Muscle layer of colon (tissue), 2 donors: ENCODE measurements at regions not wholly inside any gene's neighbourhood (a gene's known extent, or its start where the extent isn't known, plus 50 kb on each side); places are given as distances from the start of the nearest gene placed in this dataset.

ENCODE experiments used
- H3K27ac ChIP-seq: one replicate; pipeline ENCODE4 v1.7.0; 2013; ENCODE audit warnings: low read depth, mild to moderate bottlenecking, low read length, moderate library complexity
- H3K27me3 ChIP-seq, 2 donors: one replicate each; pipeline ENCODE4 v1.7.0; 2013; ENCODE audit warnings: low read length in 2 of 2, mild to moderate bottlenecking in 2 of 2; ENCODE audit not compliant: insufficient read depth in 2 of 2, control insufficient read depth in 1 of 2
- H3K36me3 ChIP-seq: one replicate; pipeline ENCODE4 v1.7.0; 2013; ENCODE audit warnings: mild to moderate bottlenecking, low read length; ENCODE audit not compliant: insufficient read depth
- H3K4me1 ChIP-seq: one replicate; pipeline ENCODE4 v1.7.0; 2013; ENCODE audit warnings: mild to moderate bottlenecking, low read length; ENCODE audit not compliant: insufficient read depth
- H3K4me3 ChIP-seq, 2 donors: one replicate each; pipeline ENCODE4 v1.7.0; 2013; ENCODE audit warnings: low read length in 2 of 2, low read depth in 1 of 2, mild to moderate bottlenecking in 1 of 2, moderate library complexity in 1 of 2
- H3K9ac ChIP-seq: one replicate; pipeline ENCODE4 v1.7.0; 2013; ENCODE audit warnings: low read length
- H3K9me3 ChIP-seq: one replicate; pipeline ENCODE4 v1.7.0; 2013; ENCODE audit warnings: mild to moderate bottlenecking, low read length
- donor health status: abdominal sarcoma.
- donor health status: Adenocarcinoma of cecum.

GRCh38 chr6:140579918-140580317 is 1205.5 kb upstream of the CITED2 start:
- no peaks in the 10 kb centered on the region for H3K9me3 ChIP-seq
- H3K27ac ChIP-seq, result no peak overlapping the region
- H3K4me3 ChIP-seq, result no peak overlapping the region
- no peaks in the 10 kb centered on the region for H3K27me3 ChIP-seq
- H3K4me1 ChIP-seq, result no peaks in the 10 kb centered on the region
- no peak overlapping the region for H3K9ac ChIP-seq
- no peaks in the 10 kb centered on the region for H3K36me3 ChIP-seq

- H3K4me3 ChIP-seq, result no peak overlapping the region
- no peak overlapping the region for H3K27ac ChIP-seq
- H3K9ac ChIP-seq, result no peak overlapping the region
- no peaks in the 10 kb centered on the region for H3K36me3 ChIP-seq
- H3K4me1 ChIP-seq, result peaks cover 5% of the 10 kb centered on the region
- H3K27me3 ChIP-seq, result no peaks in the 10 kb centered on the region
- no peaks in the 10 kb centered on the region for H3K9me3 ChIP-seq
These were observed 1201.6 kb upstream of the CITED2 start for GRCh38 chr6:140576004-140576555.

- H3K9ac ChIP-seq, result no peak overlapping the region
- no peaks in the 10 kb centered on the region for H3K9me3 ChIP-seq
- H3K27me3 ChIP-seq, result no peaks in the 10 kb centered on the region
- peaks cover 5% of the 10 kb centered on the region for H3K4me1 ChIP-seq
- no peak overlapping the region for H3K27ac ChIP-seq
- H3K4me3 ChIP-seq, result no peak overlapping the region
- no peaks in the 10 kb centered on the region for H3K36me3 ChIP-seq
These were observed 1198.4 kb upstream of the CITED2 start for GRCh38 chr6:140572867-140573266.

GRCh38 chr6:140572129-140572528 is 1197.7 kb upstream of the CITED2 start:
- Histone ChIP-seq H3K36me3 (no peaks in the 10 kb centered on the region), H3K4me1 (peaks cover 12% of the 10 kb centered on the region), H3K9ac (no peak overlapping the region), H3K4me3 (no peak overlapping the region), H3K27me3 (no peaks in the 10 kb centered on the region), H3K9me3 (no peaks in the 10 kb centered on the region), H3K27ac (no peak overlapping the region)

GRCh38 chr6:140571145-140571544 is 1196.7 kb upstream of the CITED2 start:
- no peak overlapping the region for H3K4me3 ChIP-seq
- H3K9me3 ChIP-seq, result no peaks in the 10 kb centered on the region

GRCh38 chr6:140567466-140567865 is 1193.0 kb upstream of the CITED2 start:
- H3K36me3 ChIP-seq, result no peaks in the 10 kb centered on the region
- no peaks in the 10 kb centered on the region for H3K9me3 ChIP-seq
- H3K4me3 ChIP-seq, result no peak overlapping the region
- H3K27me3 ChIP-seq, result no peaks in the 10 kb centered on the region
- H3K27ac ChIP-seq, result no peak overlapping the region
- peaks cover 20% of the 10 kb centered on the region for H3K4me1 ChIP-seq
- H3K9ac ChIP-seq, result no peak overlapping the region

More at GRCh38 chr6:140571145-140571544, 1196.7 kb upstream of the CITED2 start:
- no peak overlapping the region for H3K27ac ChIP-seq
- peaks cover 20% of the 10 kb centered on the region for H3K4me1 ChIP-seq
- no peaks in the 10 kb centered on the region for H3K27me3 ChIP-seq
- no peaks in the 10 kb centered on the region for H3K36me3 ChIP-seq
- H3K9ac ChIP-seq, result no peak overlapping the region

GRCh38 chr6:140566781-140567277 is 1192.4 kb upstream of the CITED2 start:
- no peak overlapping the region for H3K9ac ChIP-seq
- no peaks in the 10 kb centered on the region for H3K27me3 ChIP-seq
- H3K9me3 ChIP-seq, result no peaks in the 10 kb centered on the region
- no peaks in the 10 kb centered on the region for H3K36me3 ChIP-seq
- H3K4me3 ChIP-seq, result no peak overlapping the region
- H3K4me1 ChIP-seq, result peaks cover 14% of the 10 kb centered on the region
- H3K27ac ChIP-seq, result peak overlapping the region; percentile 30

GRCh38 chr6:140563728-140564127 is 1189.3 kb upstream of the CITED2 start:
- Histone ChIP-seq H3K4me3 (no peak overlapping the region), H3K4me1 (peaks cover 14% of the 10 kb centered on the region), H3K27me3 (no peaks in the 10 kb centered on the region), H3K36me3 (no peaks in the 10 kb centered on the region), H3K27ac (no peak overlapping the region), H3K9ac (no peak overlapping the region), H3K9me3 (no peaks in the 10 kb centered on the region)

- H3K4me3 ChIP-seq, result no peak overlapping the region
- H3K9ac ChIP-seq, result no peak overlapping the region
- H3K4me1 ChIP-seq, result peaks cover 4% of the 10 kb centered on the region
- no peaks in the 10 kb centered on the region for H3K27me3 ChIP-seq
- H3K36me3 ChIP-seq, result no peaks in the 10 kb centered on the region
- no peaks in the 10 kb centered on the region for H3K9me3 ChIP-seq
- H3K27ac ChIP-seq, result no peak overlapping the region
These were observed 1187.3 kb upstream of the CITED2 start for GRCh38 chr6:140561701-140562100.

GRCh38 chr6:140560671-140561070 is 1186.2 kb upstream of the CITED2 start:
- no peaks in the 10 kb centered on the region for H3K27me3 ChIP-seq
- no peak overlapping the region for H3K9ac ChIP-seq
- H3K27ac ChIP-seq, result no peak overlapping the region
- no peaks in the 10 kb centered on the region for H3K4me1 ChIP-seq
- no peak overlapping the region for H3K4me3 ChIP-seq
- H3K36me3 ChIP-seq, result no peaks in the 10 kb centered on the region
- no peaks in the 10 kb centered on the region for H3K9me3 ChIP-seq

- H3K4me1 ChIP-seq, result no peaks in the 10 kb centered on the region
These were observed 1185.0 kb upstream of the CITED2 start for GRCh38 chr6:140559458-140559857.

GRCh38 chr6:140554421-140554820 is 1180.0 kb upstream of the CITED2 start:
- H3K27ac ChIP-seq, result no peak overlapping the region
- no peak overlapping the region for H3K4me3 ChIP-seq
- no peaks in the 10 kb centered on the region for H3K36me3 ChIP-seq
- no peaks in the 10 kb centered on the region for H3K9me3 ChIP-seq
- H3K9ac ChIP-seq, result no peak overlapping the region
- H3K27me3 ChIP-seq, result no peaks in the 10 kb centered on the region
- no peaks in the 10 kb centered on the region for H3K4me1 ChIP-seq

More at GRCh38 chr6:140559458-140559857, 1185.0 kb upstream of the CITED2 start:
- no peaks in the 10 kb centered on the region for H3K9me3 ChIP-seq
- H3K4me3 ChIP-seq, result no peak overlapping the region
- no peaks in the 10 kb centered on the region for H3K27me3 ChIP-seq
- no peaks in the 10 kb centered on the region for H3K36me3 ChIP-seq
- H3K27ac ChIP-seq, result no peak overlapping the region
- H3K9ac ChIP-seq, result no peak overlapping the region
